OCI-LY3 (cell line): ENCODE measurements at regions not wholly inside any gene's neighbourhood (a gene's known extent, or its start where the extent isn't known, plus 50 kb on each side); places are given as distances from the start of the nearest gene placed in this dataset.

Source experiments
- CTCF ChIP-seq: fragments of 200-600, 300-600 bp; sonication (generic); IDR thresholded peaks from 2 replicates; pipeline ENCODE4 v1.5.1; 2014; ENCODE audit warnings: antibody characterized with exemption, low read length, low read depth
- EZH2phosphoT487 ChIP-seq: fragments of 200-600 bp; shearing (Covaris generic); IDR thresholded peaks from 2 replicates; pipeline ENCODE4 v1.6.1; 2018; ENCODE audit warnings: antibody characterized with exemption, mixed run types, low read depth

DNA sequence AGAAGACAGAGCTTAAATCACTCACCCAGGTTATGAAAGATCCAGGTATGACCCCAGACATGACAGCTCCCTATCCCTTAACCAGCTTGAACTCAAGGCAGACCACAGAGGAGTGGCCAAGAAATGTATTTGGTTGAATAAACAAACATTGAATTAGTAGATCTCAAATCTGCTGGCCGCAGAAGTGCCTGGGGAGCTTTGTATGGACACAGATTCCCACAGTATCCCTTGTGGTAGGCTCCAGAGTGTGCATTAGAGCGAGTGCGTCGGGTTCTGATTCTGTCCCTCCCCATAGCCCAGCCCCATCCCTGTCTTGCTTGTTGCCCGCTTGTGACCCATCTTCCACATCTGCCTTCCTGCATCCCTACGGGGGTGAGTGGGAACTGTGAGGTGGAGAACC is 118.8 kb upstream of the FOXF1 start:
- TF ChIP-seq CTCF (no peak), EZH2phosphoT487 (no peak)
